ENCODE measurements at regions not wholly inside any gene's neighbourhood (a gene's known extent, or its start where the extent isn't known, plus 50 kb on each side); places are given as distances from the start of the nearest gene placed in this dataset.

DNA sequence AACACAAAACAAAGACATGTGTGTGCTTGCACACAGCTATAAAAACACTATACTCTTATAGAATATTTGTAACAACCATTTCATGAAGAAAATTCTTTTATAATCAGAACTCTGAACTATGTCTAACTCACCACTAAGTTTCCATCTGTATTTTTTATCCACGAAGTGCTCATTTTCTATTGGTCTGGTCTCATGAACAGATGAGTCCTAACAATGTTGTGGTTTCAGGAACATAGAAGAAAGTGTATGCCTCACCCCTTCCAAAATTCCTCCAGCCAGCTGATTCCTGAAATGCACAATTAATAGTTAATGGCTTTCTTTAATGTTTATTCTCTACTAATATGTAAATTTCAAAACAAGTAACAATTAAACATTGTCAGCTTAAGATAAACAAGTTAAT, 325.3 kb upstream of the GRAMD2B start:
- Histone ChIP-seq H3K27ac (ENCODE audit: insufficient read depth, low read depth, low read length) (no peak overlapping the region), H3K27me3 (ENCODE audit: control insufficient read depth in 2 of 2, insufficient read depth in 2 of 2, low read length in 2 of 2) (no peaks in the 10 kb centered on the region), H3K79me2 (ENCODE audit: control insufficient read depth, insufficient read depth, low read length) (no peaks in the 10 kb centered on the region), H4K20me1 (replicated peaks; ENCODE audit: control insufficient read depth, extremely low read depth, insufficient read depth, low read length) (no peaks in the 10 kb centered on the region), H3K36me3 (ENCODE audit: control insufficient read depth in 2 of 2, extremely low read depth in 1 of 2, insufficient read depth in 2 of 2, low read length in 2 of 2) (no peaks in the 10 kb centered on the region), H3K4me2 (ENCODE audit: insufficient read depth, low read length) (no peak overlapping the region), H2AFZ (ENCODE audit: low read depth, low read length) (no peak overlapping the region), H3K4me1 (ENCODE audit: control insufficient read depth, extremely low read depth, insufficient read depth, low read length) (no peaks in the 10 kb centered on the region), H3K9me1 (replicated peaks; ENCODE audit: control insufficient read depth, extremely low read depth, insufficient read depth, low read length) (no peaks in the 10 kb centered on the region), H3K9ac (replicated peaks; ENCODE audit: extremely low read depth, insufficient read depth, low read length) (no peak overlapping the region), H3K9me3 (replicated peaks; ENCODE audit: control insufficient read depth, insufficient read depth, low read length) (no peaks in the 10 kb centered on the region), H3K4me3 (replicated peaks in 1 of 3; ENCODE audit: insufficient read depth in 1 of 3, low read depth in 1 of 3, low read length in 3 of 3) (no peak overlapping the region)
- CTCF ChIA-PET = no interaction called here
- DNase-seq (ENCODE audit: low read depth, low spot score) (no peak), FAIRE-seq (no peak)
- intact Hi-C loops (cut with micrococcal nuclease) (no loop called here), dilution Hi-C loops (cut with MboI; ENCODE audit: extremely low pct_ligation_motif_present, low sequenced_read_pairs) (no loop called here)
- POLR2A ChIA-PET = no interaction called here
- no TSS peak for BruUV-seq (replicated peaks)
- TF ChIP-seq JUN (IDR thresholded peaks at IDR 0.05; ENCODE audit: borderline replicate concordance, insufficient read depth, insufficient read length, low read depth) (no peak), GATA2 (IDR thresholded peaks at IDR 0.05; ENCODE audit: insufficient read depth, insufficient read length, low read depth, low read length) (no peak), MYC (IDR thresholded peaks at IDR 0.05; ENCODE audit: low read depth, low read length) (no peak), EZH2 (IDR thresholded peaks at IDR 0.05; ENCODE audit: borderline replicate concordance, low read depth, low read length, severe bottlenecking) (no peak), POLR2AphosphoS5 (IDR thresholded peaks at IDR 0.05; ENCODE audit: insufficient read depth, low read depth, low read length) (no peak), POLR2A (IDR thresholded peaks at IDR 0.05; ENCODE audit: low read depth, low read length) (no peak), FOS (IDR thresholded peaks at IDR 0.05; ENCODE audit: borderline replicate concordance, insufficient read depth, low read length) (no peak)
- TF ChIP-seq, protein P1, sequence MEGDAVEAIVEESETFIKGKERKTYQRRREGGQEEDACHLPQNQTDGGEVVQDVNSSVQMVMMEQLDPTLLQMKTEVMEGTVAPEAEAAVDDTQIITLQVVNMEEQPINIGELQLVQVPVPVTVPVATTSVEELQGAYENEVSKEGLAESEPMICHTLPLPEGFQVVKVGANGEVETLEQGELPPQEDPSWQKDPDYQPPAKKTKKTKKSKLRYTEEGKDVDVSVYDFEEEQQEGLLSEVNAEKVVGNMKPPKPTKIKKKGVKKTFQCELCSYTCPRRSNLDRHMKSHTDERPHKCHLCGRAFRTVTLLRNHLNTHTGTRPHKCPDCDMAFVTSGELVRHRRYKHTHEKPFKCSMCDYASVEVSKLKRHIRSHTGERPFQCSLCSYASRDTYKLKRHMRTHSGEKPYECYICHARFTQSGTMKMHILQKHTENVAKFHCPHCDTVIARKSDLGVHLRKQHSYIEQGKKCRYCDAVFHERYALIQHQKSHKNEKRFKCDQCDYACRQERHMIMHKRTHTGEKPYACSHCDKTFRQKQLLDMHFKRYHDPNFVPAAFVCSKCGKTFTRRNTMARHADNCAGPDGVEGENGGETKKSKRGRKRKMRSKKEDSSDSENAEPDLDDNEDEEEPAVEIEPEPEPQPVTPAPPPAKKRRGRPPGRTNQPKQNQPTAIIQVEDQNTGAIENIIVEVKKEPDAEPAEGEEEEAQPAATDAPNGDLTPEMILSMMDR (IDR thresholded peaks at IDR 0.05; ENCODE audit: extremely low read depth in 1 of 2, insufficient read depth in 1 of 2, low read depth in 1 of 2, low read length in 2 of 2) = no peak
- TF ChIP-seq, protein P2, sequence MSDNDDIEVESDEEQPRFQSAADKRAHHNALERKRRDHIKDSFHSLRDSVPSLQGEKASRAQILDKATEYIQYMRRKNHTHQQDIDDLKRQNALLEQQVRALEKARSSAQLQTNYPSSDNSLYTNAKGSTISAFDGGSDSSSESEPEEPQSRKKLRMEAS (IDR thresholded peaks at IDR 0.05; ENCODE audit: insufficient read depth, insufficient read length) = no peak

Measured in endothelial cell of umbilical vein (primary cell).